SH-SY5Y (cell line): ENCODE measurements at regions not wholly inside any gene's neighbourhood (a gene's known extent, or its start where the extent isn't known, plus 50 kb on each side); places are given as distances from the start of the nearest gene placed in this dataset.

Experiments
- GATA2 ChIP-seq: IDR thresholded peaks from 2 replicates; pipeline ENCODE4 v1.6.1; 2011; ENCODE audit warnings: mild to moderate bottlenecking, low read depth, low read length
- GATA3 ChIP-seq: IDR thresholded peaks from 2 replicates; pipeline ENCODE4 v1.6.1; 2011; ENCODE audit warnings: low read depth, mild to moderate bottlenecking, low read length, moderate library complexity

- TF ChIP-seq GATA2 (no peak), GATA3 (no peak)
Measured at GRCh38 chr18:35892118-35892517, 80.4 kb upstream of the RMP24 start.

- TF ChIP-seq GATA3 (no peak), GATA2 (no peak)
Measured at GRCh38 chr18:35904389-35905037, 68.0 kb upstream of the RMP24 start.

GRCh38 chr18:35905436-35905835, 67.0 kb upstream of the RMP24 start:
- TF ChIP-seq GATA2 (no peak), GATA3 (no peak)

- TF ChIP-seq GATA2 (no peak), GATA3 (no peak)
Measured at GRCh38 chr18:35910327-35910726, 62.2 kb upstream of the RMP24 start.

- TF ChIP-seq GATA3 = no peak
- TF ChIP-seq GATA2 = no peak
Measured at GRCh38 chr18:35912332-35912731, 60.1 kb upstream of the RMP24 start.

GRCh38 chr18:35915056-35915455, 57.4 kb upstream of the RMP24 start:
- no peak for TF ChIP-seq GATA3
- no peak for TF ChIP-seq GATA2

- TF ChIP-seq GATA2 (no peak), GATA3 (no peak)
Measured at GRCh38 chr18:35917043-35917442, 55.4 kb upstream of the RMP24 start.

GRCh38 chr18:35918564-35918963, 53.9 kb upstream of the RMP24 start:
- no peak for TF ChIP-seq GATA2
- no peak for TF ChIP-seq GATA3

- TF ChIP-seq GATA3 = no peak
- no peak for TF ChIP-seq GATA2
Measured at GRCh38 chr18:35919179-35919578, 53.3 kb upstream of the RMP24 start.

- TF ChIP-seq GATA3 (no peak), GATA2 (no peak)
Measured at GRCh38 chr18:35920623-35921022, 51.9 kb upstream of the RMP24 start.
